SK-MEL-5 (cell line): ENCODE measurements at regions not wholly inside any gene's neighbourhood (a gene's known extent, or its start where the extent isn't known, plus 50 kb on each side); places are given as distances from the start of the nearest gene placed in this dataset.

Experiments
- DNase-seq: peaks from one replicate; pipeline ENCODE4 v3.0.0-alpha.2; 2016; ENCODE audit warnings: low read depth, low spot score
- in situ Hi-C: cut with HindIII; loops from 2 replicates; pipeline ENCODE4 v1.10.0; 2016; ENCODE audit warnings: low sequenced_read_pairs, high pct_unique_total_duplicates, low pct_unique_long_range_greater_than_20kb

- in situ Hi-C loops, result no loop called here
- DNase-seq, result no peak
Measured at GRCh38 chr4:28149762-28150161, 1289.1 kb downstream of the STIM2 start.

GRCh38 chr4:28151314-28151713 lies 1290.7 kb downstream of the STIM2 start:
- no peak for DNase-seq
- in situ Hi-C loops, result no loop called here

- no peak for DNase-seq
- in situ Hi-C loops, result no loop called here
Measured at GRCh38 chr4:28167411-28167810, 1306.8 kb downstream of the STIM2 start.

GRCh38 chr4:28176942-28177341 lies 1316.3 kb downstream of the STIM2 start:
- no peak for DNase-seq
- in situ Hi-C loops, result no loop called here

- in situ Hi-C loops, result no loop called here
- no peak for DNase-seq
Measured at GRCh38 chr4:28177641-28178040, 1317.0 kb downstream of the STIM2 start.

- in situ Hi-C loops, result no loop called here
Measured at GRCh38 chr4:28179126-28179525, 1318.5 kb downstream of the STIM2 start.

GRCh38 chr4:28209371-28209924 lies 1348.8 kb downstream of the STIM2 start:
- in situ Hi-C loops, result no loop called here
- DNase-seq, result no peak

More at GRCh38 chr4:28179126-28179525, 1318.5 kb downstream of the STIM2 start:
- no peak for DNase-seq

- no peak for DNase-seq
- in situ Hi-C loops, result no loop called here
Measured at GRCh38 chr4:28211676-28212470, 1351.2 kb downstream of the STIM2 start.

- in situ Hi-C loops, result no loop called here
- no peak for DNase-seq
Measured at GRCh38 chr4:28221536-28221935, 1360.9 kb downstream of the STIM2 start.

GRCh38 chr4:28225050-28225449 lies 1364.4 kb downstream of the STIM2 start:
- in situ Hi-C loops, result no loop called here
- DNase-seq, result peak; percentile 62

- peak; percentile 28 for DNase-seq
- in situ Hi-C loops, result no loop called here
Measured at GRCh38 chr4:28225689-28226353, 1365.2 kb downstream of the STIM2 start.

- no peak for DNase-seq
Measured at GRCh38 chr4:28226962-28227361, 1366.3 kb downstream of the STIM2 start.

GRCh38 chr4:28227764-28228163 lies 1367.1 kb downstream of the STIM2 start:
- in situ Hi-C loops, result no loop called here
- DNase-seq, result no peak

More at GRCh38 chr4:28226962-28227361, 1366.3 kb downstream of the STIM2 start:
- in situ Hi-C loops, result no loop called here

GRCh38 chr4:28228561-28229491 lies 1368.2 kb downstream of the STIM2 start:
- in situ Hi-C loops, result no loop called here
- no peak for DNase-seq

GRCh38 chr4:28232376-28232775 lies 1371.7 kb downstream of the STIM2 start:
- no peak for DNase-seq
- in situ Hi-C loops, result no loop called here

GRCh38 chr4:28232951-28233350 lies 1372.3 kb downstream of the STIM2 start:
- in situ Hi-C loops, result no loop called here
- no peak for DNase-seq

GRCh38 chr4:28233724-28234123 lies 1373.1 kb downstream of the STIM2 start:
- in situ Hi-C loops, result no loop called here

GRCh38 chr4:28238876-28239275 lies 1378.2 kb downstream of the STIM2 start:
- in situ Hi-C loops, result no loop called here

More at GRCh38 chr4:28233724-28234123, 1373.1 kb downstream of the STIM2 start:
- DNase-seq, result no peak

More at GRCh38 chr4:28238876-28239275, 1378.2 kb downstream of the STIM2 start:
- DNase-seq, result no peak
